ENCODE measurements at regions not wholly inside any gene's neighbourhood (a gene's known extent, or its start where the extent isn't known, plus 50 kb on each side); places are given as distances from the start of the nearest gene placed in this dataset.

- no peak for TF ChIP-seq POLR2A (IDR thresholded peaks at IDR 0.05)
- TF ChIP-seq CTCF (IDR thresholded peaks at IDR 0.05): no peak
Measured at GRCh38 chr6:66900133-66901083, 1193.4 kb upstream of the EYS start.
